Activated CD4-positive, alpha-beta memory T cell treated with anti-CD3 and anti-CD28 coated beads, Interleukin-2, amount 10 ng/mL, durations not matched to agents 7 days and 5 days (primary cell): ENCODE measurements at regions not wholly inside any gene's neighbourhood (a gene's known extent, or its start where the extent isn't known, plus 50 kb on each side); places are given as distances from the start of the nearest gene placed in this dataset.

ENCODE experiments used
- CTCF ChIA-PET: fragments of 350-600 bp; sonication (Branson Sonifier 250); formaldehyde crosslinking; loops from one replicate; lab custom pipeline; 2021; ENCODE audit warnings: antibody characterized with exemption, inconsistent platforms; lab: Charles Lee
- POLR2A ChIA-PET: fragments of 350-600 bp; sonication (Branson Sonifier 250); formaldehyde crosslinking; loops from one replicate; lab custom pipeline; 2021; ENCODE audit warnings: antibody characterized with exemption; lab: Charles Lee
- DNase-seq: peaks from one replicate; pipeline ENCODE4 v3.0.0-alpha.2; 2020
- H3K27ac Mint-ChIP-seq: one replicate; pipeline ENCODE4 v1.8.0; 2021; ENCODE audit warnings: mild to moderate bottlenecking, mixed read lengths
- H3K27me3 Mint-ChIP-seq: one replicate; pipeline ENCODE4 v1.8.0; 2021; ENCODE audit warnings: mixed read lengths
- H3K36me3 Mint-ChIP-seq: one replicate; pipeline ENCODE4 v1.8.0; 2021; ENCODE audit warnings: low read depth, mixed read lengths
- H3K4me1 Mint-ChIP-seq: one replicate; pipeline ENCODE4 v1.8.0; 2021; ENCODE audit warnings: mixed read lengths
- H3K4me3 Mint-ChIP-seq: one replicate; pipeline ENCODE4 v1.8.0; 2021; ENCODE audit warnings: mild to moderate bottlenecking, mixed read lengths
- H3K9me3 Mint-ChIP-seq: one replicate; pipeline ENCODE4 v1.8.0; 2021; ENCODE audit warnings: mixed read lengths

DNA sequence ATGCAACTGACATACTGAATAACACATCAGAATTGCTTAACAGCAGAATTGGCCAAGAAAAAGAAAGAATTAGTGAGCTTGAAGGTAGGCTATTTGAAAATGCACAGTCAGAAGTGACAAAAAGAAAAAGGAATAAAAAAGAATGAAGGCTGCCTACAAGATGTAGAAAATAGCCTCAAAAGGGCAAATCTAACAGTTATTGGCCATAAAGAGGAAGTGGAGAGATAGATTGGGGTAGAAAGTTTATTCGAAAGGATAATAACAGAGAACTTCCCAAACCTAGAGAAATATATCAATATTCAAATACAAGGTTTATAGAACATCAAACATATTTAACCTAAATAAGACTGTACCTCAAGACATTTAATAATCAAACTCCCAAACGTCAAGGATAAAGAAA, 67.5 kb downstream of the ATP6V1G3 start:
- no peak overlapping the region for H3K4me3 Mint-ChIP-seq
- no peak overlapping the region for H3K27ac Mint-ChIP-seq
- ChIA-PET CTCF (no interaction called here), POLR2A (no interaction called here)
- H3K4me1 Mint-ChIP-seq = no peaks in the 10 kb centered on the region
- no peak for DNase-seq
- peaks cover 9% of the 10 kb centered on the region for H3K36me3 Mint-ChIP-seq
- H3K27me3 Mint-ChIP-seq = peaks cover 1% of the 10 kb centered on the region
- H3K9me3 Mint-ChIP-seq = peaks cover 9% of the 10 kb centered on the region

DNA sequence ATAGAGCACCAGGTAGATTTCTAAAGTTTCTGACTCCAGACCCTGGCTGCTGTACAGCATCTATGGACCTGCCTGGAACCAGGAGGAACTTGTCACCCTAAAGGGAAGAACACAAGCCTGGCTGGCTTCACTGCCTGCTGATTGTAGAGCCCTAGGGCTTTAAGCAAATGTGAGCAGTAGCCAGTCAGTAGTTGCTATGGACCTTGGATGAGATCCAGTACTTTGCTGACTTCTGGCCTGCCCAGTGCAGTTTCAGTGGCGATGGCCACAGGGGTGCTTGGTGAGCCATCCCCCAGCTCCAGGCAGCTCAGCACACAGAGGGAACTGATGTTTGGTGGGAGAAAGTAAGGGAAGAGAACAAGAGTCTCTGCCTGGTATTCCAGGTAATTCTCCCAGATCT, 68.4 kb downstream of the ATP6V1G3 start:
- CTCF ChIA-PET = no interaction called here
- peaks cover 9% of the 10 kb centered on the region for H3K36me3 Mint-ChIP-seq
- no peak overlapping the region for H3K27ac Mint-ChIP-seq
- DNase-seq = no peak
- H3K4me1 Mint-ChIP-seq = no peaks in the 10 kb centered on the region
- POLR2A ChIA-PET = no interaction called here
- peaks cover 7% of the 10 kb centered on the region for H3K9me3 Mint-ChIP-seq
- peaks cover 1% of the 10 kb centered on the region for H3K27me3 Mint-ChIP-seq
- no peak overlapping the region for H3K4me3 Mint-ChIP-seq

DNA sequence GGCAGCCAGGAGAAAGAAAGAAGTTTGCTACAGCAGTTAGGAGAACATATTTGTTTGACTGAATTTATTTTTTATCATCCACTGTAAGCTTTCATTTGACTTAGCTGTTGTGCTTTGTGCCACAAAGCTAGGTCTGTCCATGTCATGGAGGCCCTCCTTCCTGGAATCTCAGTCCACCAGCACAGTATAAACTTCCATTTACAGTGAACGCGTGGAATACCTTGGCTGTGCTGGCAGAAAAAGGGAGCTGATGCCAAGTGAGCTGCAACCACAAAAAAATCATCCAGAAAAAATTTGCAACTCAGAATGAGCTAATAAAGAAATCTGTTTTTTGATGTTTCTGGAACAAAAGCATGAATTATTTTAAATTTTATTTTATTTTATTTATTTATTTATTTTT, 72.6 kb downstream of the ATP6V1G3 start:
- no peaks in the 10 kb centered on the region for H3K9me3 Mint-ChIP-seq
- H3K36me3 Mint-ChIP-seq = no peaks in the 10 kb centered on the region
- ChIA-PET CTCF (interaction anchor here (0.6 to 1.4 kb wide), 4 partner anchors 13 to 486 kb away, joined by 3 to 4 read pairs (median 3); no protein-coding TSS in a partner anchor), POLR2A (no interaction called here)
- H3K27me3 Mint-ChIP-seq = no peaks in the 10 kb centered on the region
- no peak overlapping the region for H3K4me3 Mint-ChIP-seq
- H3K27ac Mint-ChIP-seq = no peak overlapping the region
- peaks cover 12% of the 10 kb centered on the region for H3K4me1 Mint-ChIP-seq
- no peak for DNase-seq

DNA sequence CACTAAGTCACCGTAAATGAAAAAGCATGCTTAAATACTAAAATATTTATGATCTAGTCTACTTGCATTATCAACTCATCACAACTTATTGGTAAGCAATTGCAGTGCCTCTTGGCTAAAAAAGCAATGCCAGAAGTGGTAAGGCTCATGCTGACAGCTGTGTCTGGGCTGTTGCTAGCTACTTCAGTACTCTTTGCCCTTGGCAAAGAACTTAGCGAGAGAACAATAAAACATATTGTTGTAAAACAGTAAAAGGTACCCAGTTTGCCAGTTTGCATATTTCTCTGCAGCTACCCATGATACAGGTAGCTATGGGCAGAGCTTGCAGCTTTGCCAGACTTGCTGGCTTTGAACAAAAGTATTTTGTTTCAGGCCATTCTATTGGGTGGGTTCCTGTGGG, 73.1 kb downstream of the ATP6V1G3 start:
- CTCF ChIA-PET = interaction anchor here (1.0 to 1.8 kb wide), 6 partner anchors 13 to 948 kb away, joined by 3 to 8 read pairs (median 4); no protein-coding TSS in a partner anchor
- H3K27ac Mint-ChIP-seq = no peak overlapping the region
- no peak overlapping the region for H3K4me3 Mint-ChIP-seq
- H3K36me3 Mint-ChIP-seq = no peaks in the 10 kb centered on the region
- peaks cover 18% of the 10 kb centered on the region for H3K4me1 Mint-ChIP-seq
- no peaks in the 10 kb centered on the region for H3K9me3 Mint-ChIP-seq
- POLR2A ChIA-PET = no interaction called here
- no peak for DNase-seq
- no peaks in the 10 kb centered on the region for H3K27me3 Mint-ChIP-seq

DNA sequence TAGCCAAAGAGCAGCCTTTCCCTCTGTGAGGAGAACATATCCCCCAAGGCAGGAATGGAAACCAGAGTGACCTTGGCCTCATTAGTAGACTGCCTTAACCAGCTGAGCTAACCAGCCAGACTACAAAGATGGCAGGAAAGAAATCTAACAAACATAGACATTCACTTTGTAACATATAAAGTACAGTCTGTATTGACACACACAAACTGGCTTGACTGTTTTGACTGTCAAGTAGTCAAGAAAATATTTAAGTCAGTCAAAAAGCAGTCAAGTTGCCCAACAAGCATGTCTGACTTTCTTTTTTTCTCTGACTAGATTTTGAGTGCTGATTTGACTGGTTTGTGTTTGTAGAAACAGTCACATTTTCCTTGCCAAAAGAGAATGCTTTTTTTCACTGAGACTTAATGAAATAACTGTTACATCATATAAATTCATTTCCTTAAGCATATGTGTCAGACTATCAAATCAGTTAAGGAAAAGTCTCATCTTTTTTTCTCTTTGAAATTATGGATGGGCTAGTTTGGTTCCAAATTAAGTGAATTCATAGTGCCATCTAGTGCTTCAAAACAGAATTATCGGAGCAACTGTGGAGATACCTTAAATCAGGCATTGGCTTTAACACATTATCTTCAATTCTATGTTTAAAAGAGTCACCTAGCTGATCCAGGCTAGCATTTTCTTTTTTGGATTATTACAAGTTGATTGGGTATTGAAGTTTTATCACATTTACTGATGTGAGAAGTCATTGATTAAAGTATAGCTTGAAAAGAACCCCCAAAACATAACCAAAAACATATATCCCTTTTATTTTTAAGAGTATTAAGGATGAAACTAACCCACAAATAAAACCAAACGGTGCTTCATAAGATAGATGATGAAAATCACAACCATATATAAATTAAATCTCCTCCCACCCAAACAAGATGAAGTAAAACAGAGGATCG, 75.0 kb downstream of the ATP6V1G3 start:
- Mint-ChIP-seq H3K27me3 (no peaks in the 10 kb centered on the region), H3K36me3 (no peaks in the 10 kb centered on the region), H3K27ac (no peak overlapping the region), H3K4me3 (no peak overlapping the region), H3K4me1 (peaks cover 19% of the 10 kb centered on the region), H3K9me3 (no peaks in the 10 kb centered on the region)
- DNase-seq = no peak
- CTCF ChIA-PET = interaction anchor here (0.8 to 1.8 kb wide), 8 partner anchors 22 to 944 kb away, joined by 3 to 5 read pairs (median 4); partner anchors contain the start of gene C1orf53
- POLR2A ChIA-PET = interaction anchor here (0.9 kb wide), 1 partner anchor 217 kb away, joined by 3 read pairs; no protein-coding TSS in a partner anchor

DNA sequence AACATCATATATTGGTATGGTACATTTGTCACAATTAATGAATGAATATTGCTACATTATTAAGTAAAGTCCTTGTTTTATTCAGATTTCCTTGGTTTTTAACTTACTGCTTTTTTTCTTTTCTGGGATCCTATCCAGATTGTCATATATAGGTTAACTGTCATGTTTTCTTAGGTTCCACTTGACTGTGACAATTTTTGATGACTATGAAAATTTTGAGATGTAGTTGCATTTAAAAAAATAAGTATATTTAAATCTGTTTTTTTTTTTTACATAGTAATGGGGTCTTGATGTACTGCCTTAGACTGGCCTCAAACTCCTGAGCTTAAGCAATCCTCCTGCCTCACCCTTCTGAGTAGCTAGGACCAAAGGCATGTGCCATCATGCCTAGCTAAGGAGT, 76.8 kb downstream of the ATP6V1G3 start:
- no peak for DNase-seq
- Mint-ChIP-seq H3K4me3 (no peak overlapping the region), H3K27ac (no peak overlapping the region), H3K27me3 (no peaks in the 10 kb centered on the region), H3K9me3 (no peaks in the 10 kb centered on the region), H3K36me3 (no peaks in the 10 kb centered on the region), H3K4me1 (peaks cover 19% of the 10 kb centered on the region)
- POLR2A ChIA-PET = no interaction called here
- CTCF ChIA-PET = interaction anchor here (1.1 to 1.4 kb wide), 2 partner anchors 392 to 942 kb away, joined by 3 to 4 read pairs; no protein-coding TSS in a partner anchor

DNA sequence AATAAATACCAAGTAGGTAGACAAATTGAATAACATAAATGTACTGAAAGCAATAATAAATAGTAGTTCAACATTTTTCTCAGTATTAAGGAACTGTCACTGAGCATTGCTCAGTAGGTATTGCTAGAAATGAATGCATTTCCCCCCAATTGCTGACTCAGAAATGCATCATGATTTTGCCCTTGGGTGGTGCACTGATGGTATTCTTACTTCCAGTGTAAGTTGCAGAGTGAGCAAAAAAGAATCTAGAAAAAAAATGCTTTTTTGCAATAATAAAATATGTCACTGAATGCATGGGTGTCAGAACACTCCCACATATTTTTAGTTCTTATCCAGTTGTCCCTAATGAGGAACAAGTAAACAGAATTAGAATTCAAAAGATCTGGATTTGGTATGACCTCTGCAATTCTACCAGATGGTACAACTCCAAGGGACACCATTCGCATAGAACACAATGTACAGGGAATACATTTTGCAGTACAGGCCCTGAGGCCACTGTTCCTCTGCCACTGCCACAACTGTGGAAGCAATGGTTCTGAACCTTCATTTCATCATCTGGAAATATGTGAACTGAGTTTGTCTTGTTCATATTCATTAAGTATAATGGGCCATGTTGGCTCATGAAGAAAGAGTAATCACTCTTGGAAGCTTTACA, 78.0 kb downstream of the ATP6V1G3 start:
- Mint-ChIP-seq H3K36me3 (no peaks in the 10 kb centered on the region), H3K27ac (no peak overlapping the region), H3K4me1 (peaks cover 19% of the 10 kb centered on the region), H3K27me3 (no peaks in the 10 kb centered on the region), H3K4me3 (no peak overlapping the region), H3K9me3 (no peaks in the 10 kb centered on the region)
- DNase-seq = no peak
- POLR2A ChIA-PET = no interaction called here
- CTCF ChIA-PET = no interaction called here

DNA sequence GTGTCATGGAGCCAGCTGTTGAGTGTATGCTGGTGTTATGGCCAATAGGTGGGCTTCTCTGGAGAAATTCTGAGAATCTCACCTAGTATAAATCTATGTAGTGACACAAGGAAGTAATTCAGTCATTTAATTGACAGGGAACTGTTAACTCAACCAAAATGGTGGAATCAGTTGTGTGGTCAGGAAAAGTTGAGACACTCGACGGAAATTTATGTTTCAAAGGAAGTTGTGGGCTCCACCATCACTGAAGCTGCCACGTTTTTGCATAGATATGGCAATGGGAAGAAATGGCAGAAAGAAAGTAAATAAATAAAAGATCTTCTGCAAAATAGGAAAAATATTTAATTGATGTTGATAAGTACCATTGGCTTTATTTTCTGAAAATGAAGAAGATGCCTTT, 84.5 kb downstream of the ATP6V1G3 start:
- no peaks in the 10 kb centered on the region for H3K4me1 Mint-ChIP-seq
- no peak for DNase-seq
- CTCF ChIA-PET = no interaction called here
- H3K9me3 Mint-ChIP-seq = no peaks in the 10 kb centered on the region
- H3K4me3 Mint-ChIP-seq = no peak overlapping the region
- no peaks in the 10 kb centered on the region for H3K36me3 Mint-ChIP-seq
- POLR2A ChIA-PET = no interaction called here
- no peaks in the 10 kb centered on the region for H3K27me3 Mint-ChIP-seq
- no peak overlapping the region for H3K27ac Mint-ChIP-seq

DNA sequence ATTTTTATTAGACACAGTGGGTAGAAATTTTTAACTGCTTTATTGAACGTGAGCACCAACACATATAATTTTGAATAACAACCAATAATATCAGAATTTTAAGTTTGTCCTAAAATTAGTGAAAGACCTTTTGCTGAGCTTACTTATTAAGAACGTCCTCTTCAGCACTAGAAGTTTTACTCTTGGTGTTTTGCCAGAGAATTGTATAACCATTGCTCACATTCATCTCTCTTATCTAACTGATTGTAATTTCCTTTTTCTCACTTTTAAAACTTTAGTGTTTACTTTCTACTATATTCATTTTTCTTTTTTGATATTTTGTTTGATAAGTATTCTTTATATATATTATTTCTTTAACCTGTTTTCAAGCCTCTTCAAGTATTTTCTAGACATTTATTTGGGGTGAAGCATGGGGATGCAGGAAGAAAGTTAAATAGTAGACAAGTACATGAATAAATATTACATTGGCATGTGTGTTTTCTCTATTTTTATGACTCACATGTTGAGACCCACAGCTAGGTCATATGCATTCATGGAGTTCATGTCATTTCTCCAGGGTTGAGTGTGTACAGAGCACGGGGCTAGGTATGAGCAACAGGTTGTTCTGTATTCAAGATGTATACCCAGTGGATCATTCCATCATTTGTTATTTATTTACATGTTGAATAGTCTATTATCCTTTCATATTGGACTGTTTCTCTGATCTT, 90.6 kb downstream of the ATP6V1G3 start:
- Mint-ChIP-seq H3K27me3 (no peaks in the 10 kb centered on the region), H3K4me1 (peaks cover 11% of the 10 kb centered on the region), H3K27ac (no peak overlapping the region), H3K36me3 (no peaks in the 10 kb centered on the region), H3K9me3 (peaks cover 2% of the 10 kb centered on the region), H3K4me3 (no peak overlapping the region)
- ChIA-PET POLR2A (no interaction called here), CTCF (no interaction called here)
- DNase-seq = no peak

DNA sequence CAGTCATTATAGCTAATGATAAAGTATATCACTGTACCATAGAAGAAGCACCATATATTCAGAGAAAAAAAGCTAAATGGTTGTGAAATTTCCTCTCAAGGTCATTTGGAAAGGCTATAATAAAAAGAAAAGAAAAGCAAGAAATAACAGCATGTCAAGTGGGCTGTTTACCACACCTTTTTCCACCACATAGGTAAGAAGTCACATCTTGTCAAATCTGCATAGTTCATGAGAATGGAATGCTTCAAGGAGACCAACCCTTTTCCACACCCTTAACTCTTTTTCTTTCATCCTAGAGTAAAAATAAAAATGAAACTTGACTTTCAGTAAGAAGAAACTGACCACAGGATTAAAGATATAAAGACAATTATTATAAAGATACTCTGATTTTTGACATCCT, 91.2 kb downstream of the ATP6V1G3 start:
- Mint-ChIP-seq H3K4me1 (peaks cover 11% of the 10 kb centered on the region), H3K4me3 (no peak overlapping the region), H3K27me3 (no peaks in the 10 kb centered on the region), H3K9me3 (peaks cover 2% of the 10 kb centered on the region), H3K27ac (no peak overlapping the region), H3K36me3 (no peaks in the 10 kb centered on the region)
- DNase-seq = no peak
- ChIA-PET POLR2A (no interaction called here), CTCF (no interaction called here)

DNA sequence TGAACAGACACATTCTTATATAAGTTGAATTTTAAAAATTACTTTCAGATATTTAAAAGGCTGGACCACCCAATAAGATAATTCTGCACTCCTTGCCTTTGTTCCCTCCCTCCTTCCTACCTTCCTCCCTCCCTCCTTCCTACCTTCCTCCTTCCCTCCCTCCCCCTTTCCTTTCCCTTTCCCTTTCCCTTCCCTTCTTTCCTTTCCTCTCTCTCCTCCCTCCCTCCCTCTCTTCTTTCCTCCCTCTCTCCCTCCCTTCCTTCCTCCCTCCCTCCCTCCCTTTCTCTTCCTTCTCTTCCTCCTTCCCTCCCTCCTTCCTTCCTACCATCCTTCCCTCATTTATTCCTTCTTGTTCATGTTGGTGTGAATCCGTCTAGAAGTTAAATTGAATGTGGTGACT, 93.0 kb downstream of the ATP6V1G3 start:
- ChIA-PET CTCF (no interaction called here), POLR2A (no interaction called here)
- Mint-ChIP-seq H3K4me1 (peaks cover 11% of the 10 kb centered on the region), H3K9me3 (peaks cover 2% of the 10 kb centered on the region), H3K27me3 (peaks cover 2% of the 10 kb centered on the region), H3K36me3 (no peaks in the 10 kb centered on the region), H3K27ac (no peak overlapping the region), H3K4me3 (no peak overlapping the region)
- no peak for DNase-seq

DNA sequence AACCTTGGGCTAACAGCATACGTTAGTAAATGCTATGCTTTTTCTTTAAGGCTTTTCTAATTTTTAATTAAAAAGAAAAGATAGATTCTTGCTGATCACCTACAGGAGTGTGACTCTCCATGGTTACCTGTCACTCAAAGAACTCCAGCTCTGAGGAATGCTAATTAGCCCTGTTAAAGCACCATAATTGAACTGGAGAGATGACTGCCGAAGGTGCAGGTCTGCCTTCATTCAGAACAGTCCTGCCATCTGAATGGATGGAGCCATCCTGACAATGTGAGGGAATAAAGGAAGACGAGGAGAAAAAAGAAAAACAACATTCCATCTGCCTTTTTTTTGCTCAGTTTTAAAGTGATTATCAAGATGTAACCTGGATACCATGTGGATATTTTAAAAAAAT, 94.6 kb downstream of the ATP6V1G3 start:
- no peak overlapping the region for H3K4me3 Mint-ChIP-seq
- peaks cover 11% of the 10 kb centered on the region for H3K4me1 Mint-ChIP-seq
- no peak overlapping the region for H3K27ac Mint-ChIP-seq
- CTCF ChIA-PET = no interaction called here
- H3K27me3 Mint-ChIP-seq = peaks cover 2% of the 10 kb centered on the region
- POLR2A ChIA-PET = no interaction called here
- peaks cover 2% of the 10 kb centered on the region for H3K9me3 Mint-ChIP-seq
- DNase-seq = no peak
- H3K36me3 Mint-ChIP-seq = no peaks in the 10 kb centered on the region

DNA sequence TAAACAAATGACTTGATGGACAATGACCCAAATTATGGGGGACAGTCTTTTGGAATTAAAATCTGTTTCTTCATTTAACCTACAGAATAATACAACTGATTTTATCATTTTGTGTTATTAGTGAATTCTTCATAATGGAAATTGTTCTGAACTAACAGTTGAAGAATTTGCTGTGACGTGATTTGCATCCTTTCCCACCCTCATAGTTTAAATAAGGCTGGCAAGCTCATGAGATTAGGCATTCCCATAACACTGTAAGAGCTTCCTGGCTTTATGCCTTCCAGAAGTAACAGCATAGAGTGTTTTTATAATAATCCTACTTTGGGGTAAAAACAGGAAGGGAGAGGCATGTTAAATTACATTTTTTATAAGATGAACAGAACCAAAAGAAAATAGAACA, 95.7 kb downstream of the ATP6V1G3 start:
- no peaks in the 10 kb centered on the region for H3K36me3 Mint-ChIP-seq
- peaks cover 2% of the 10 kb centered on the region for H3K27me3 Mint-ChIP-seq
- H3K4me1 Mint-ChIP-seq = peaks cover 11% of the 10 kb centered on the region
- POLR2A ChIA-PET = no interaction called here
- H3K9me3 Mint-ChIP-seq = no peaks in the 10 kb centered on the region
- H3K4me3 Mint-ChIP-seq = no peak overlapping the region
- no peak overlapping the region for H3K27ac Mint-ChIP-seq
- CTCF ChIA-PET = no interaction called here
- DNase-seq = no peak
